Mucosa of gallbladder (tissue), 1 donor: ENCODE measurements at regions not wholly inside any gene's neighbourhood (a gene's known extent, or its start where the extent isn't known, plus 50 kb on each side); places are given as distances from the start of the nearest gene placed in this dataset.
"Not testable (repeated sequence)": the region's sequence is repeated elsewhere in the genome, so short reads cannot be mapped to it uniquely, and the experiment has no call there.

Experiments used
- DNase-seq: peaks from one replicate; pipeline ENCODE4 v3.0.0-alpha.2; 2020; ENCODE audit warnings: low spot score
- donor health status: DM: no; HTN: no; CAD: no.

GRCh38 chr5:158606233-158606632 is 493.5 kb downstream of the EBF1 start:
- no peak for DNase-seq

GRCh38 chr5:158602981-158603380 is 496.7 kb downstream of the EBF1 start:
- DNase-seq = no peak

GRCh38 chr5:158601118-158601517 is 498.6 kb downstream of the EBF1 start:
- DNase-seq = no peak

GRCh38 chr5:158600679-158601078 is 499.0 kb downstream of the EBF1 start:
- DNase-seq = no peak

GRCh38 chr5:158599157-158599556 is 500.6 kb downstream of the EBF1 start:
- DNase-seq = no peak

- DNase-seq = no peak
These were observed 505.0 kb downstream of the EBF1 start for GRCh38 chr5:158594595-158595242.

- no peak for DNase-seq
These were observed 505.8 kb downstream of the EBF1 start for GRCh38 chr5:158593925-158594324.

- no peak for DNase-seq
These were observed 508.3 kb downstream of the EBF1 start for GRCh38 chr5:158591301-158591863.

- no peak for DNase-seq
These were observed 508.9 kb downstream of the EBF1 start for GRCh38 chr5:158590746-158591300.

- DNase-seq = no peak
These were observed 509.8 kb downstream of the EBF1 start for GRCh38 chr5:158589939-158590338.

- DNase-seq = no peak
These were observed 511.1 kb downstream of the EBF1 start for GRCh38 chr5:158588617-158589016.

GRCh38 chr5:158586054-158586453 is 513.7 kb downstream of the EBF1 start:
- no peak for DNase-seq

GRCh38 chr5:158582669-158583068 is 517.0 kb downstream of the EBF1 start:
- not testable (repeated sequence) for DNase-seq

GRCh38 chr5:158573829-158574228 is 525.9 kb downstream of the EBF1 start:
- no peak for DNase-seq

GRCh38 chr5:158570502-158570901 is 529.2 kb downstream of the EBF1 start:
- DNase-seq = no peak

GRCh38 chr5:158569534-158569933 is 530.2 kb downstream of the EBF1 start:
- no peak for DNase-seq

GRCh38 chr5:158565017-158565789 is 534.5 kb downstream of the EBF1 start:
- DNase-seq = no peak

GRCh38 chr5:158563760-158564390 is 535.8 kb downstream of the EBF1 start:
- no peak for DNase-seq

GRCh38 chr5:158561562-158562190 is 538.0 kb downstream of the EBF1 start:
- no peak for DNase-seq

- peak; percentile 56 for DNase-seq
These were observed 539.5 kb downstream of the EBF1 start for GRCh38 chr5:158560170-158560569.

- DNase-seq = no peak
These were observed 540.1 kb downstream of the EBF1 start for GRCh38 chr5:158559643-158560042.

GRCh38 chr5:158559066-158559465 is 540.6 kb downstream of the EBF1 start:
- no peak for DNase-seq
